ENCODE measurements at regions not wholly inside any gene's neighbourhood (a gene's known extent, or its start where the extent isn't known, plus 50 kb on each side); places are given as distances from the start of the nearest gene placed in this dataset.

- Histone ChIP-seq H3K14ac (replicated peaks; ENCODE audit: low read depth, low read length) (no peak overlapping the region), H2BK20ac (ENCODE audit: low read depth, low read length) (no peak overlapping the region), H3K9ac (ENCODE audit: low read depth, low read length) (no peak overlapping the region), H2BK120ac (ENCODE audit: low read depth, low read length) (no peak overlapping the region), H4K5ac (ENCODE audit: low read depth, low read length) (no peak overlapping the region), H3K18ac (ENCODE audit: low read depth, low read length) (no peak overlapping the region), H3K4me3 (ENCODE audit: insufficient read depth, low read depth, low read length) (no peak overlapping the region), H3K27me3 (ENCODE audit: control insufficient read depth, insufficient read depth, low read length) (no peaks in the 10 kb centered on the region), H3K4me1 (ENCODE audit: control insufficient read depth, insufficient read depth, low read length) (no peaks in the 10 kb centered on the region), H2AK5ac (ENCODE audit: low read depth, low read length) (no peak overlapping the region), H2AFZ (replicated peaks; ENCODE audit: low read length, poor library complexity) (no peak overlapping the region), H3K9me3 (ENCODE audit: control insufficient read depth, insufficient read depth, low read length) (no peaks in the 10 kb centered on the region), H3K23ac (ENCODE audit: low read depth, low read length) (no peak overlapping the region), H2BK5ac (ENCODE audit: low read depth, low read length, poor library complexity, severe bottlenecking) (no peak overlapping the region), H3K4ac (ENCODE audit: low read depth, low read length) (no peak overlapping the region), H4K20me1 (ENCODE audit: insufficient read depth, low read length) (no peaks in the 10 kb centered on the region), H4K91ac (ENCODE audit: insufficient read depth, low read depth, low read length) (no peak overlapping the region), H2AK9ac (replicated peaks; ENCODE audit: low read depth, low read length, poor library complexity) (no peak overlapping the region), H3K79me1 (ENCODE audit: low read depth in 1 of 2, low read length in 2 of 2) (no peaks in the 10 kb centered on the region), H3K36me3 (ENCODE audit: control insufficient read depth, insufficient read depth, low read length) (no peaks in the 10 kb centered on the region), H3K4me2 (ENCODE audit: low read depth, low read length) (no peak overlapping the region), H2BK15ac (ENCODE audit: low read depth, low read length) (no peak overlapping the region), H3K56ac (ENCODE audit: extremely low read depth, insufficient read depth, low read length) (no peak overlapping the region), H3K27ac (ENCODE audit: insufficient read depth, low read length) (no peak overlapping the region), H4K8ac (ENCODE audit: low read depth in 2 of 2, low read length in 2 of 2) (no peak overlapping the region), H3K9me1 (ENCODE audit: insufficient read depth, low read length) (no peaks in the 10 kb centered on the region)
- dilution Hi-C loops (cut with HindIII; ENCODE audit: low sequenced_read_pairs, unreplicated experiment) = no loop called here
- intact Hi-C loops (cut with micrococcal nuclease) = no loop called here
- ATAC-seq (ENCODE audit: low read depth) (no peak), DNase-seq (no peak)
- TF ChIP-seq BHLHE40 (IDR thresholded peaks at IDR 0.05; ENCODE audit: low read depth, low read length) = no peak
- no peak for TF ChIP-seq MAFK (IDR thresholded peaks at IDR 0.05; ENCODE audit: low read depth, low read length)
- no peak for TF ChIP-seq RAD21 (IDR thresholded peaks at IDR 0.05; ENCODE audit: low read length)
- no peak for TF ChIP-seq SMC3 (IDR thresholded peaks at IDR 0.05; ENCODE audit: low read depth, low read length)
- TF ChIP-seq CHD1 (IDR thresholded peaks at IDR 0.05; ENCODE audit: low read depth, low read length) = no peak
- no peak for TF ChIP-seq POLR2A (IDR thresholded peaks at IDR 0.05; ENCODE audit: low read depth, low read length)
- TF ChIP-seq NFE2L2 (IDR thresholded peaks at IDR 0.05; ENCODE audit: low read depth, low read length) = no peak
- no peak for TF ChIP-seq MAZ (IDR thresholded peaks at IDR 0.05; ENCODE audit: borderline replicate concordance, low read depth, low read length)
- ChIA-PET CTCF (no interaction called here), POLR2A (ENCODE audit: unreplicated experiment) (no interaction called here)
- BruUV-seq (replicated peaks) = no TSS peak
- in situ Hi-C loops (cut with MboI; ENCODE audit: low sequenced_read_pairs) = no loop called here
- 40% methylated on average over 1 of the region's 7 CpGs; no CpG with 5 or more reads in 1 of the 2 experiments for WGBS, 2 experiments (ENCODE audit: extremely low coverage in 2 of 2, insufficient read length in 1 of 2)
Measured at GRCh38 chr4:133759428-133759827, 442.2 kb downstream of the PABPC4L start.

Data from IMR-90 (cell line).